ENCODE measurements at regions not wholly inside any gene's neighbourhood (a gene's known extent, or its start where the extent isn't known, plus 50 kb on each side); places are given as distances from the start of the nearest gene placed in this dataset.

DNA sequence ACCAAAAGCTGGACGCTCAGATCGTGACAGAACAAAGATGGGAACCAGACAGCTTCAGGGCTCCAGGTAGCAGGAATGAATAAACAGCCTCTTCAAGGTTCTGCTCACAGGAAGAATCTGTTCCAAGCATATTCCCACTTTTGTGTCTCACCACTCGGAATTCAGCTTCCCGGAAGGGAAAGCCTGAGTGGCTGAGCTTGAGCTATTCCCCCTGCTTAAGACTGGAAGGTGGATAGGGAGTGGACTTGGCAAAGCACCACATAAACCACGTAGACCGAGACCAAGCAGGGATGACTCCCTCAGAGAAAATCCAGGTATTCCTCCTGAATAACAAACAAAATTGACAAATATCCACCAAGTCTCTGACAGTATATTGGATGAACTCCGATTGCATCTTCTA is 180.2 kb upstream of the NR2F2 start:
- Histone ChIP-seq H3K18ac (ENCODE audit: extremely low read depth, low read length) (no peak overlapping the region), H2BK15ac (ENCODE audit: low read length) (no peak overlapping the region), H3K56ac (replicated peaks; ENCODE audit: insufficient read length, low read depth, low read length) (no peak overlapping the region), H3K9ac (replicated peaks in 1 of 4; ENCODE audit: extremely low read depth in 1 of 4, low read depth in 3 of 4, low read length in 3 of 4) (no peak overlapping the region), H4K5ac (ENCODE audit: insufficient read length, low read depth, low read length) (no peak overlapping the region), H2BK5ac (ENCODE audit: low read depth, low read length) (no peak overlapping the region), H3K23ac (ENCODE audit: insufficient read length) (no peak overlapping the region), H3K4me2 (ENCODE audit: insufficient read depth in 1 of 2, low read depth in 2 of 2, low read length in 2 of 2) (no peak overlapping the region), H3K4me3 (ENCODE audit: extremely low read depth in 1 of 4, insufficient read depth in 2 of 4, low read depth in 3 of 4, low read length in 4 of 4) (no peak overlapping the region), H3K27ac (ENCODE audit: low read depth, low read length) (no peak overlapping the region), H2AK5ac (ENCODE audit: low read depth, low read length) (no peak overlapping the region), H2BK20ac (ENCODE audit: low read length) (no peak overlapping the region), H3K9me3 (ENCODE audit: insufficient read depth in 2 of 2, low read depth in 1 of 2, low read length in 1 of 2) (no peaks in the 10 kb centered on the region), H4K20me1 (replicated peaks in 1 of 2; ENCODE audit: control insufficient read depth in 1 of 2, insufficient read depth in 2 of 2, low read length in 2 of 2) (no peaks in the 10 kb centered on the region), H3K4ac (replicated peaks; ENCODE audit: insufficient read length, low read depth, low read length) (no peak overlapping the region), H4K91ac (replicated peaks; ENCODE audit: insufficient read length, low read length) (no peak overlapping the region), H3K27me3 (replicated peaks in 1 of 4; ENCODE audit: control insufficient read depth in 3 of 4, extremely low read depth in 1 of 4, insufficient read depth in 3 of 4, low read length in 3 of 4) (no peaks in the 10 kb centered on the region), H3K4me1 (replicated peaks in 1 of 4; ENCODE audit: control insufficient read depth in 3 of 4, insufficient read depth in 4 of 4, low read length in 3 of 4) (no peaks in the 10 kb centered on the region), H3K79me2 (ENCODE audit: control insufficient read depth in 1 of 2, insufficient read depth in 2 of 2, low read length in 2 of 2) (no peaks in the 10 kb centered on the region), H3K23me2 (ENCODE audit: low read depth, low read length) (no peaks in the 10 kb centered on the region), H3K79me1 (ENCODE audit: low read depth, low read length) (no peaks in the 10 kb centered on the region), H2BK12ac (ENCODE audit: low read depth, low read length) (no peak overlapping the region), H2BK120ac (replicated peaks; ENCODE audit: low read depth, low read length) (no peak overlapping the region), H3K14ac (ENCODE audit: insufficient read length) (no peak overlapping the region), H2AFZ (ENCODE audit: low read length) (peak overlapping the region; percentile 81), H4K8ac (ENCODE audit: extremely low read depth, insufficient read depth, low read length) (no peak overlapping the region), H3K36me3 (ENCODE audit: control insufficient read depth in 2 of 4, insufficient read depth in 4 of 4, low read length in 3 of 4) (no peaks in the 10 kb centered on the region)
- FAIRE-seq (no peak), DNase-seq (ENCODE audit: low read depth in 1 of 2, low spot score in 2 of 2) (no peak)
- ChIA-PET CTCF (ENCODE audit: partially characterized antibody) (interaction anchor here (1.0 to 1.8 kb wide), 2 partner anchors 16 to 23 kb away, joined by 3 to 5 read pairs; no protein-coding TSS in a partner anchor), POLR2A (ENCODE audit: partially characterized antibody) (no interaction called here)
- WGBS, 2 experiments (ENCODE audit: extremely low coverage in 1 of 2, insufficient coverage in 1 of 2, insufficient read length in 1 of 2, insufficient replicate concordance in 2 of 2, low coverage in 1 of 2, low lambda C conversion rate in 2 of 2, missing lambda C conversion rate in 1 of 2): 93% methylated on average over 7 of the region's 7 CpGs; no CpG with 5 or more reads in 1 of the 2 experiments
- TF ChIP-seq SP1 (IDR thresholded peaks at IDR 0.05; ENCODE audit: low read depth, low read length): no peak
- TF ChIP-seq, protein P1, sequence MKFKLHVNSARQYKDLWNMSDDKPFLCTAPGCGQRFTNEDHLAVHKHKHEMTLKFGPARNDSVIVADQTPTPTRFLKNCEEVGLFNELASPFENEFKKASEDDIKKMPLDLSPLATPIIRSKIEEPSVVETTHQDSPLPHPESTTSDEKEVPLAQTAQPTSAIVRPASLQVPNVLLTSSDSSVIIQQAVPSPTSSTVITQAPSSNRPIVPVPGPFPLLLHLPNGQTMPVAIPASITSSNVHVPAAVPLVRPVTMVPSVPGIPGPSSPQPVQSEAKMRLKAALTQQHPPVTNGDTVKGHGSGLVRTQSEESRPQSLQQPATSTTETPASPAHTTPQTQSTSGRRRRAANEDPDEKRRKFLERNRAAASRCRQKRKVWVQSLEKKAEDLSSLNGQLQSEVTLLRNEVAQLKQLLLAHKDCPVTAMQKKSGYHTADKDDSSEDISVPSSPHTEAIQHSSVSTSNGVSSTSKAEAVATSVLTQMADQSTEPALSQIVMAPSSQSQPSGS (IDR thresholded peaks at IDR 0.05; ENCODE audit: low read length): no peak
- TF ChIP-seq JUN (IDR thresholded peaks at IDR 0.05; ENCODE audit: low read depth, low read length): no peak
- TF ChIP-seq EGR1 (IDR thresholded peaks at IDR 0.05; ENCODE audit: borderline replicate concordance, low read depth, low read length): no peak
- no peak for TF ChIP-seq TBP (IDR thresholded peaks at IDR 0.05; ENCODE audit: low read depth, low read length)
- TF ChIP-seq CHD1 (IDR thresholded peaks at IDR 0.05; ENCODE audit: low read depth, low read length): no peak
- TF ChIP-seq KDM5A (IDR thresholded peaks at IDR 0.05; ENCODE audit: low read length): no peak
- no peak for TF ChIP-seq NANOG (IDR thresholded peaks at IDR 0.05; ENCODE audit: insufficient read depth, low read depth, low read length, poor library complexity, severe bottlenecking)
- no peak for TF ChIP-seq HDAC6 (IDR thresholded peaks at IDR 0.05; ENCODE audit: low read depth, low read length)
- TF ChIP-seq RXRA (IDR thresholded peaks at IDR 0.05; ENCODE audit: insufficient read depth, low read depth, low read length): no peak

Data from H1 (cell line).